Testis (tissue), 2 donors: ENCODE measurements at regions not wholly inside any gene's neighbourhood (a gene's known extent, or its start where the extent isn't known, plus 50 kb on each side); places are given as distances from the start of the nearest gene placed in this dataset.

ENCODE experiments used
- DNase-seq: peaks from one replicate; pipeline ENCODE4 v3.0.0-alpha.2; 2019
- H3K27ac ChIP-seq, 2 donors: fragments of 200-600 bp; sonication (generic); one replicate each; pipeline ENCODE4 v1.5.1; 2019
- H3K27me3 ChIP-seq: fragments of 200-600 bp; sonication (generic); one replicate; pipeline ENCODE4 v1.5.1; 2019
- H3K36me3 ChIP-seq: fragments of 200-600 bp; sonication (generic); one replicate; pipeline ENCODE4 v1.5.1; 2017; ENCODE audit warnings: low read depth; ENCODE audit errors: missing control alignments
- H3K4me1 ChIP-seq: fragments of 200-600 bp; sonication (generic); one replicate; pipeline ENCODE4 v1.5.1; 2019
- H3K4me3 ChIP-seq, 2 donors: fragments of 200-600 bp; sonication (generic); one replicate each; pipeline ENCODE4 v1.5.1; 2017 to 2019
- H3K9me3 ChIP-seq: fragments of 200-600 bp; sonication (generic); one replicate; pipeline ENCODE4 v1.5.1; 2017
- POLR2A ChIP-seq: fragments of 450-650 bp; IDR thresholded peaks from one replicate; pipeline ENCODE4 v1.6.1; 2017; ENCODE audit warnings: antibody characterized with exemption, mild to moderate bottlenecking, moderate library complexity
- WGBS, 2 donors: methylation state at CpG; one replicate each; pipeline ENCODE4 v1.1.5; 2018; 5-methylcytosine and 5-hydroxymethylcytosine counted together
- intact Hi-C: fragments of 100-400 bp; cut with DNase I; formaldehyde crosslinking; loops from one replicate; pipeline ENCODE4 v1.15.1; 2023; ENCODE audit warnings: low total_unique reads
- TF ChIP-seq, protein P1 (sequence below), 3 experiments: fragments of 450-650 bp in 2 of 3; fragments of 200-600 bp in 1 of 3; sonication (generic) in 1 of 3; IDR thresholded peaks; one replicate each; pipeline ENCODE4 v1.5.1; 2016 to 2019; ENCODE audit warnings: antibody characterized with exemption in 3 of 3, mild to moderate bottlenecking in 2 of 3, moderate library complexity in 1 of 3

- no peak overlapping the region for H3K4me3 ChIP-seq
These were observed 617.6 kb downstream of the COL12A1 start for GRCh38 chr6:74588094-74588832.

DNA sequence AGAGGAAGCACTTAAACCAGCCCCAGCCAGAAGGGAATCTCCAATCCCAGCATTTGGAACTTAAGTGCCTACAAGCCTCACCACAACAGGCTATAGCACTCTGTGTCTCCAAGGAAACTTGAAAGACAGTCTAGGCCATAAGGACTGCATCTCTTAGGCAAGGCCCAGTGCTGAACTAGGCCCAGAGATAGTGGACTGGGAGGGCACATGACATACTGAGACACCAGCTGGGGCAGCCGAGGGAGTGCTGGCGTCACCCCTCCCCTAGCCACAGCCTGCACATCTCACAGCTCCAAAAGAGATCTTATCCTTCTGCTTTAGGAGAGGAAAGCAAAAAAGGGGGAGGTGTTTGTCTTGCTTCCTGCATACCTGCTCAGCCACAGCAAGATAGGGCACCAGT, 618.5 kb downstream of the COL12A1 start:
- DNase-seq = no peak
- Histone ChIP-seq H3K4me1 (no peaks in the 10 kb centered on the region), H3K36me3 (no peaks in the 10 kb centered on the region), H3K27ac (no peak overlapping the region), H3K4me3 (no peak overlapping the region), H3K27me3 (no peaks in the 10 kb centered on the region), H3K9me3 (no peaks in the 10 kb centered on the region)
- intact Hi-C loops = no loop called here
- 50 to 96% methylated on average over 1 to 2 of the region's 2 CpGs for WGBS, 2 donors
- TF ChIP-seq POLR2A = no peak
- TF ChIP-seq, protein P1, sequence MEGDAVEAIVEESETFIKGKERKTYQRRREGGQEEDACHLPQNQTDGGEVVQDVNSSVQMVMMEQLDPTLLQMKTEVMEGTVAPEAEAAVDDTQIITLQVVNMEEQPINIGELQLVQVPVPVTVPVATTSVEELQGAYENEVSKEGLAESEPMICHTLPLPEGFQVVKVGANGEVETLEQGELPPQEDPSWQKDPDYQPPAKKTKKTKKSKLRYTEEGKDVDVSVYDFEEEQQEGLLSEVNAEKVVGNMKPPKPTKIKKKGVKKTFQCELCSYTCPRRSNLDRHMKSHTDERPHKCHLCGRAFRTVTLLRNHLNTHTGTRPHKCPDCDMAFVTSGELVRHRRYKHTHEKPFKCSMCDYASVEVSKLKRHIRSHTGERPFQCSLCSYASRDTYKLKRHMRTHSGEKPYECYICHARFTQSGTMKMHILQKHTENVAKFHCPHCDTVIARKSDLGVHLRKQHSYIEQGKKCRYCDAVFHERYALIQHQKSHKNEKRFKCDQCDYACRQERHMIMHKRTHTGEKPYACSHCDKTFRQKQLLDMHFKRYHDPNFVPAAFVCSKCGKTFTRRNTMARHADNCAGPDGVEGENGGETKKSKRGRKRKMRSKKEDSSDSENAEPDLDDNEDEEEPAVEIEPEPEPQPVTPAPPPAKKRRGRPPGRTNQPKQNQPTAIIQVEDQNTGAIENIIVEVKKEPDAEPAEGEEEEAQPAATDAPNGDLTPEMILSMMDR (IDR thresholded peaks at IDR 0.05) = no peak

More at GRCh38 chr6:74588094-74588832, 617.6 kb downstream of the COL12A1 start:
- H3K36me3 ChIP-seq = no peaks in the 10 kb centered on the region
- intact Hi-C loops = no loop called here
- H3K9me3 ChIP-seq = no peaks in the 10 kb centered on the region
- H3K4me1 ChIP-seq = no peaks in the 10 kb centered on the region
- no peak for TF ChIP-seq POLR2A
- TF ChIP-seq, protein P1 (IDR thresholded peaks at IDR 0.05) = no peak
- no peaks in the 10 kb centered on the region for H3K27me3 ChIP-seq
- no peak for DNase-seq
- WGBS, 2 donors = 91 to 98% methylated on average over 4 to 5 of the region's 5 CpGs
- H3K27ac ChIP-seq = no peak overlapping the region

- Histone ChIP-seq H3K27me3 (no peaks in the 10 kb centered on the region), H3K4me3 (no peak overlapping the region), H3K36me3 (no peaks in the 10 kb centered on the region), H3K9me3 (no peaks in the 10 kb centered on the region), H3K27ac (no peak overlapping the region), H3K4me1 (no peaks in the 10 kb centered on the region)
- no peak for DNase-seq
- intact Hi-C loops = no loop called here
- TF ChIP-seq, protein P1 (IDR thresholded peaks at IDR 0.05) = no peak
- no peak for TF ChIP-seq POLR2A
These were observed 620.1 kb downstream of the COL12A1 start for GRCh38 chr6:74585753-74586152.

DNA sequence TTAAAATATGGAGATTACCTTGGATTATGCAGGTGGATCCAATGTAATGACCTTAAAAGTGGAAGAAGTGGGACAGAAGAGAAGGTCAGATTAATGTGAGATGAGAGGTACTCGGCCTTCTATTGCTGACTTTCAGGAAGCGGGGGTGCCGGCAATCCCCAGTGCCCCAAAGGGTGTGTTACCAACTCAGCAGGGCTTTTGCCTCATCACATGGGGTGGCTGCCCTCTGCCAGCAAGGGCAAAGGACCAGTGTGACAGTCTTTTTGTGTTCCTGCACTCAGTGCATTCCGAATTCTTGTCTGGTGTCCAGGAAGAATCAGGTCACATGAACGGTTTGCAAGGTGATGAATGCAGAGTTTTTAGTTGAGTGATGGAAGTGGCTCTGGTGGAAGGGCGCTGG, 624.2 kb downstream of the COL12A1 start:
- Histone ChIP-seq H3K27ac (no peak overlapping the region), H3K27me3 (no peaks in the 10 kb centered on the region), H3K9me3 (no peaks in the 10 kb centered on the region), H3K4me3 (no peak overlapping the region), H3K36me3 (no peaks in the 10 kb centered on the region), H3K4me1 (no peaks in the 10 kb centered on the region)
- DNase-seq = no peak
- TF ChIP-seq, protein P1 (IDR thresholded peaks at IDR 0.05) = no peak
- no peak for TF ChIP-seq POLR2A
- whole genome bisulfite sequencing, 2 donors = 89 to 95% methylated on average over 5 to 6 of the region's 6 CpGs
- intact Hi-C loops = no loop called here

DNA sequence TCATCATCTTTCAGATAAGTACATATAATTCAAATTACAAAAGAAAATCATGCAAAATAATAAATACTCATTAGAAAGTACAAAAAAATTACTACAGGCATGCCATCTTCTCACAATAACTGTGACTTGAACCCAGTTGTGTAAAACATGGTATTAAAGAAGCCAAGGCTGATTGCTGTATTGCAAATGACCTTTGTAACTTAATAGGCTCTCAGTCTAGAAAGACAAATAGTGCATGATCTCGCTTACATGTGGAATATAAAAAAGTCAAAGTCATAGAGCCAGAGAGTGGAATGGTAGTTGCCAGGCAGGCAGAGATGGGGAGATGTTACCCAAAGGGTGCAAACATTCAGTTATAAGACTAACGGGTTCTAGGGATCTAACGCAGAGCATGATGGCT, 626.1 kb downstream of the COL12A1 start:
- no peaks in the 10 kb centered on the region for H3K9me3 ChIP-seq
- no peak overlapping the region for H3K27ac ChIP-seq
- 90 to 93% methylated on average over 3 of the region's 3 CpGs for WGBS, 2 donors
- H3K4me1 ChIP-seq = no peaks in the 10 kb centered on the region
- H3K36me3 ChIP-seq = no peaks in the 10 kb centered on the region
- H3K4me3 ChIP-seq = no peak overlapping the region
- H3K27me3 ChIP-seq = no peaks in the 10 kb centered on the region
- intact Hi-C loops = no loop called here
- no peak for DNase-seq
- TF ChIP-seq, protein P1 (IDR thresholded peaks at IDR 0.05) = no peak
- no peak for TF ChIP-seq POLR2A
